ENCODE measurements at regions not wholly inside any gene's neighbourhood (a gene's known extent, or its start where the extent isn't known, plus 50 kb on each side); places are given as distances from the start of the nearest gene placed in this dataset.
"Not testable (repeated sequence)": the region's sequence is repeated elsewhere in the genome, so short reads cannot be mapped to it uniquely, and the experiment has no call there.

- peaks cover 0 to 4% (median 2%) of the 10 kb centered on the region in 4 donors for H3K9me3 ChIP-seq (ENCODE audit: control insufficient read depth in 4 of 4, insufficient read depth in 3 of 4, low read length in 3 of 4)
- WGBS, 2 donors: 86 to 91% methylated on average over 5 of the region's 5 CpGs
- H3K36me3 ChIP-seq (ENCODE audit: control insufficient read depth in 4 of 4, insufficient read depth in 4 of 4, low read length in 4 of 4): no peaks in the 10 kb centered on the region
- DNase-seq (no peak), ATAC-seq (ENCODE audit: insufficient read depth, low FRiP score) (no peak)
- no peaks in the 10 kb centered on the region for H3K27me3 ChIP-seq (ENCODE audit: control insufficient read depth in 3 of 3, insufficient read depth in 3 of 3, low read length in 2 of 3)
- no peak overlapping the region for H3K4me3 ChIP-seq
- H3K4me1 ChIP-seq (ENCODE audit: control insufficient read depth in 5 of 5, insufficient read depth in 5 of 5, low read length in 5 of 5): no peaks in the 10 kb centered on the region
- H3K9ac ChIP-seq (ENCODE audit: insufficient read depth in 1 of 2, low read length in 2 of 2): no peak overlapping the region
- TF ChIP-seq CTCF (IDR thresholded peaks at IDR 0.05; ENCODE audit: control extremely low read depth, extremely low read depth): no peak
- H3K27ac ChIP-seq (ENCODE audit: low read depth in 1 of 2, low read length in 1 of 2): no peak overlapping the region
These were observed 899.7 kb downstream of the DSC3 start for GRCh38 chr18:30142870-30143269.

- no peak for TF ChIP-seq CTCF (IDR thresholded peaks at IDR 0.05; ENCODE audit: control extremely low read depth, extremely low read depth)
- Histone ChIP-seq H3K36me3 (ENCODE audit: control insufficient read depth in 4 of 4, insufficient read depth in 4 of 4, low read length in 4 of 4) (no peaks in the 10 kb centered on the region), H3K4me3 (no peak overlapping the region), H3K9ac (ENCODE audit: insufficient read depth in 1 of 2, low read length in 2 of 2) (no peak overlapping the region), H3K4me1 (ENCODE audit: control insufficient read depth in 5 of 5, insufficient read depth in 5 of 5, low read length in 5 of 5) (no peaks in the 10 kb centered on the region), H3K27me3 (ENCODE audit: control insufficient read depth in 3 of 3, insufficient read depth in 3 of 3, low read length in 2 of 3) (no peaks in the 10 kb centered on the region), H3K9me3 (ENCODE audit: control insufficient read depth in 4 of 4, insufficient read depth in 3 of 4, low read length in 3 of 4) (peaks cover 0 to 4% (median 2%) of the 10 kb centered on the region in 4 donors), H3K27ac (ENCODE audit: low read depth in 1 of 2, low read length in 1 of 2) (no peak overlapping the region)
- 42 to 43% methylated on average over 4 of the region's 4 CpGs for WGBS, 2 donors
- DNase-seq (no peak), ATAC-seq (ENCODE audit: insufficient read depth, low FRiP score) (no peak)
These were observed 900.3 kb downstream of the DSC3 start for GRCh38 chr18:30142248-30142647.

GRCh38 chr18:30141506-30141905 lies 901.0 kb downstream of the DSC3 start:
- H3K27ac ChIP-seq (ENCODE audit: low read depth in 1 of 2, low read length in 1 of 2); DNase-seq; H3K27me3 ChIP-seq (ENCODE audit: control insufficient read depth in 3 of 3, insufficient read depth in 3 of 3, low read length in 2 of 3); ATAC-seq (ENCODE audit: insufficient read depth, low FRiP score); H3K36me3 ChIP-seq (ENCODE audit: control insufficient read depth in 4 of 4, insufficient read depth in 4 of 4, low read length in 4 of 4); H3K9me3 ChIP-seq (ENCODE audit: control insufficient read depth in 4 of 4, insufficient read depth in 3 of 4, low read length in 3 of 4); H3K4me1 ChIP-seq (ENCODE audit: control insufficient read depth in 5 of 5, insufficient read depth in 5 of 5, low read length in 5 of 5); H3K4me3 ChIP-seq; H3K9ac ChIP-seq (ENCODE audit: insufficient read depth in 1 of 2, low read length in 2 of 2): not testable (repeated sequence)
- 83 to 89% methylated on average over 5 of the region's 5 CpGs for WGBS, 2 donors

GRCh38 chr18:30139631-30140287 lies 902.8 kb downstream of the DSC3 start:
- Histone ChIP-seq H3K4me1 (ENCODE audit: control insufficient read depth in 5 of 5, insufficient read depth in 5 of 5, low read length in 5 of 5) (no peaks in the 10 kb centered on the region), H3K9ac (ENCODE audit: insufficient read depth in 1 of 2, low read length in 2 of 2) (no peak overlapping the region), H3K9me3 (ENCODE audit: control insufficient read depth in 4 of 4, insufficient read depth in 3 of 4, low read length in 3 of 4) (peaks cover 0 to 4% (median 2%) of the 10 kb centered on the region in 4 donors), H3K27ac (ENCODE audit: low read depth in 1 of 2, low read length in 1 of 2) (no peak overlapping the region), H3K4me3 (no peak overlapping the region), H3K27me3 (ENCODE audit: control insufficient read depth in 3 of 3, insufficient read depth in 3 of 3, low read length in 2 of 3) (no peaks in the 10 kb centered on the region), H3K36me3 (ENCODE audit: control insufficient read depth in 4 of 4, insufficient read depth in 4 of 4, low read length in 4 of 4) (no peaks in the 10 kb centered on the region)
- DNase-seq: no peak
- TF ChIP-seq CTCF (IDR thresholded peaks at IDR 0.05; ENCODE audit: control extremely low read depth, extremely low read depth): no peak
- no peak for ATAC-seq (ENCODE audit: insufficient read depth, low FRiP score)
- WGBS, 2 donors: 72 to 73% methylated on average over 5 of the region's 5 CpGs

Measured in lung (tissue), 11 donors.